Raji (cell line): ENCODE measurements at regions not wholly inside any gene's neighbourhood (a gene's known extent, or its start where the extent isn't known, plus 50 kb on each side); places are given as distances from the start of the nearest gene placed in this dataset.

Experiments used
- POLR2A ChIP-seq: IDR thresholded peaks from 2 replicates; pipeline ENCODE4 v1.6.1; 2011; ENCODE audit warnings: low read depth, low read length, control low read depth; ENCODE audit not compliant: insufficient read depth

GRCh38 chr13:104961246-104961645, 1574.2 kb downstream of the EFNB2 start:
- TF ChIP-seq POLR2A, result no peak

- TF ChIP-seq POLR2A, result no peak
Observed at GRCh38 chr13:104954210-104954609, 1581.3 kb downstream of the EFNB2 start.

GRCh38 chr13:104953588-104953987, 1581.9 kb downstream of the EFNB2 start:
- TF ChIP-seq POLR2A, result no peak

- TF ChIP-seq POLR2A, result no peak
Observed at GRCh38 chr13:104949840-104950740, 1585.4 kb downstream of the EFNB2 start.

GRCh38 chr13:104944176-104944575, 1591.3 kb downstream of the EFNB2 start:
- no peak for TF ChIP-seq POLR2A

GRCh38 chr13:104943331-104943730, 1592.1 kb downstream of the EFNB2 start:
- TF ChIP-seq POLR2A, result no peak

GRCh38 chr13:104937881-104938280, 1597.6 kb downstream of the EFNB2 start:
- TF ChIP-seq POLR2A, result no peak

- no peak for TF ChIP-seq POLR2A
Observed at GRCh38 chr13:104936304-104936703, 1599.2 kb downstream of the EFNB2 start.

GRCh38 chr13:104920091-104920490, 1615.4 kb downstream of the EFNB2 start:
- no peak for TF ChIP-seq POLR2A

GRCh38 chr13:104900191-104900817, 1635.2 kb downstream of the EFNB2 start:
- no peak for TF ChIP-seq POLR2A

GRCh38 chr13:104898484-104898883, 1637.0 kb downstream of the EFNB2 start:
- no peak for TF ChIP-seq POLR2A

- no peak for TF ChIP-seq POLR2A
Observed at GRCh38 chr13:104895521-104895920, 1639.9 kb downstream of the EFNB2 start.

- TF ChIP-seq POLR2A, result no peak
Observed at GRCh38 chr13:104875038-104875754, 1660.3 kb downstream of the EFNB2 start.

- TF ChIP-seq POLR2A, result no peak
Observed at GRCh38 chr13:104872153-104872552, 1663.3 kb downstream of the EFNB2 start.

- TF ChIP-seq POLR2A, result no peak
Observed at GRCh38 chr13:104871456-104871855, 1664.0 kb downstream of the EFNB2 start.

GRCh38 chr13:104869501-104869900, 1666.0 kb downstream of the EFNB2 start:
- TF ChIP-seq POLR2A, result no peak
